IMR-90 (cell line): ENCODE measurements at regions not wholly inside any gene's neighbourhood (a gene's known extent, or its start where the extent isn't known, plus 50 kb on each side); places are given as distances from the start of the nearest gene placed in this dataset.
A peak's percentile ranks its signal among the peaks of the same experiment; 100 is the strongest.

ENCODE experiments used
- ATAC-seq: fragments of 200-7000 bp; cut with Tn5 transposase; 2 replicates; pipeline ENCODE4 v1.9.1; 2020; ENCODE audit warnings: low read depth, mild to moderate bottlenecking, moderate library complexity
- BruUV-seq: library from RNA; stranded (reverse); fragments of 400-500 nt; replicated peaks from 2 replicates; lab custom pipeline; 2021; lab: Mats Ljungman, UMichigan
- CTCF ChIA-PET: fragments of 300-600 bp; formaldehyde crosslinking; extraction: SDS; loops from one replicate; lab custom pipeline; 2021; ENCODE audit warnings: antibody characterized with exemption; lab: Yijun Ruan, JAX
- POLR2A ChIA-PET: fragments of 300-600 bp; sonication (Branson Sonifier 250); formaldehyde crosslinking; loops from one replicate; lab custom pipeline; 2022; ENCODE audit warnings: antibody characterized with exemption; ENCODE audit not compliant: unreplicated experiment; lab: Charles Lee
- DNase-seq: peaks from one replicate; pipeline ENCODE4 v3.0.0; 2013
- H2AFZ ChIP-seq: replicated peaks from 2 replicates; pipeline ENCODE3; 2013; ENCODE audit warnings: low read length, mild to moderate bottlenecking; ENCODE audit not compliant: poor library complexity
- H2AK5ac ChIP-seq: 2 replicates; pipeline ENCODE4 v1.6.1; 2013; ENCODE audit warnings: low read depth, low read length, inconsistent platforms
- H2AK9ac ChIP-seq: replicated peaks from 2 replicates; pipeline ENCODE3; 2013; ENCODE audit warnings: mild to moderate bottlenecking, low read depth, low read length, moderate library complexity; ENCODE audit not compliant: poor library complexity
- H2BK120ac ChIP-seq: 2 replicates; pipeline ENCODE4 v1.6.1; 2013; ENCODE audit warnings: low read depth, low read length, inconsistent platforms
- H2BK15ac ChIP-seq: 3 replicates; pipeline ENCODE4 v1.6.1; 2013; ENCODE audit warnings: low read depth, low read length, inconsistent platforms
- H2BK20ac ChIP-seq: 2 replicates; pipeline ENCODE4 v1.6.1; 2013; ENCODE audit warnings: low read depth, mild to moderate bottlenecking, inconsistent platforms, low read length, moderate library complexity
- H2BK5ac ChIP-seq: 2 replicates; pipeline ENCODE4 v1.6.1; 2013; ENCODE audit warnings: mild to moderate bottlenecking, low read depth, low read length, inconsistent platforms; ENCODE audit not compliant: poor library complexity, severe bottlenecking
- H3K14ac ChIP-seq: replicated peaks from 2 replicates; pipeline ENCODE4 v1.6.1; 2013; ENCODE audit warnings: low read depth, low read length, inconsistent platforms
- H3K18ac ChIP-seq: 2 replicates; pipeline ENCODE4 v1.6.1; 2013; ENCODE audit warnings: low read depth, low read length, control low read depth
- H3K23ac ChIP-seq: 2 replicates; pipeline ENCODE4 v1.6.1; 2013; ENCODE audit warnings: low read depth, low read length, inconsistent platforms
- H3K27ac ChIP-seq: 2 replicates; pipeline ENCODE4 v1.5.1; 2013; ENCODE audit warnings: mild to moderate bottlenecking, control low read depth, low read length; ENCODE audit not compliant: insufficient read depth
- H3K27me3 ChIP-seq: 2 replicates; pipeline ENCODE4 v1.6.1; 2013; ENCODE audit warnings: low read length; ENCODE audit not compliant: control insufficient read depth, insufficient read depth
- H3K36me3 ChIP-seq: 2 replicates; pipeline ENCODE4 v1.6.1; 2013; ENCODE audit warnings: low read length, mixed read lengths; ENCODE audit not compliant: control insufficient read depth, insufficient read depth
- H3K4ac ChIP-seq: 2 replicates; pipeline ENCODE4 v1.6.1; 2013; ENCODE audit warnings: low read depth, low read length, inconsistent platforms
- H3K4me1 ChIP-seq: 2 replicates; pipeline ENCODE4 v1.6.1; 2013; ENCODE audit warnings: low read length, mixed read lengths; ENCODE audit not compliant: control insufficient read depth, insufficient read depth
- H3K4me2 ChIP-seq: 2 replicates; pipeline ENCODE4 v1.6.1; 2013; ENCODE audit warnings: low read depth, mild to moderate bottlenecking, control low read depth, low read length, moderate library complexity
- H3K4me3 ChIP-seq: 2 replicates; pipeline ENCODE4 v1.5.1; 2013; ENCODE audit warnings: low read depth, mild to moderate bottlenecking, control low read depth, low read length, moderate library complexity; ENCODE audit not compliant: insufficient read depth
- H3K56ac ChIP-seq: 2 replicates; pipeline ENCODE4 v1.6.1; 2013; ENCODE audit warnings: low read length, inconsistent platforms; ENCODE audit not compliant: insufficient read depth; ENCODE audit errors: extremely low read depth
- H3K79me1 ChIP-seq, 2 experiments: 2 replicates each; pipeline ENCODE4 v1.6.1; 2013; ENCODE audit warnings: low read length in 2 of 2, inconsistent platforms in 1 of 2, low read depth in 1 of 2
- H3K9ac ChIP-seq: 2 replicates; pipeline ENCODE4 v1.6.1; 2013; ENCODE audit warnings: low read depth, low read length, control low read depth
- H3K9me1 ChIP-seq: 2 replicates; pipeline ENCODE4 v1.6.1; 2013; ENCODE audit warnings: low read length, inconsistent platforms; ENCODE audit not compliant: insufficient read depth
- H3K9me3 ChIP-seq: 2 replicates; pipeline ENCODE4 v1.6.1; 2013; ENCODE audit warnings: low read length; ENCODE audit not compliant: control insufficient read depth, insufficient read depth
- H4K20me1 ChIP-seq: 2 replicates; pipeline ENCODE4 v1.6.1; 2013; ENCODE audit warnings: low read length, inconsistent platforms; ENCODE audit not compliant: insufficient read depth
- H4K5ac ChIP-seq: 2 replicates; pipeline ENCODE4 v1.6.1; 2013; ENCODE audit warnings: mild to moderate bottlenecking, low read depth, low read length, control low read depth
- H4K8ac ChIP-seq, 2 experiments: 2 replicates each; pipeline ENCODE4 v1.6.1; 2013; ENCODE audit warnings: low read depth in 2 of 2, low read length in 2 of 2, control low read depth in 1 of 2, inconsistent platforms in 1 of 2
- H4K91ac ChIP-seq: 2 replicates; pipeline ENCODE4 v1.6.1; 2013; ENCODE audit warnings: low read depth, low read length, inconsistent platforms; ENCODE audit not compliant: insufficient read depth
- CEBPB ChIP-seq: IDR thresholded peaks from 2 replicates; pipeline ENCODE4 v1.6.1; 2012; ENCODE audit warnings: low read depth, low read length, improper control_type of control experiment
- CTCF ChIP-seq: conservative IDR thresholded peaks from 2 replicates; pipeline ENCODE4 v1.5.1; 2012; ENCODE audit warnings: mild to moderate bottlenecking, low read depth, low read length, improper control_type of control experiment
- WGBS, 2 experiments: methylation state at CpG; one replicate each; pipeline versions ENCODE4 v1.1.5 to v1.1.7; 2013; ENCODE audit warnings: missing lambda C conversion rate in 2 of 2; ENCODE audit not compliant: insufficient read length in 1 of 2; ENCODE audit errors: extremely low coverage in 2 of 2; 5-methylcytosine and 5-hydroxymethylcytosine counted together
- dilution Hi-C: fragments of 300-500 bp; cut with HindIII; formaldehyde crosslinking; loops from one replicate; pipeline ENCODE4 v1.14.3; 2018; ENCODE audit warnings: low sequenced_read_pairs; ENCODE audit not compliant: unreplicated experiment
- in situ Hi-C: fragments of 300-500 bp; cut with MboI; formaldehyde crosslinking; loops from 3 replicates; pipeline ENCODE4 v1.14.3; 2019; ENCODE audit warnings: low sequenced_read_pairs, inconsistent platforms, mixed read lengths
- intact Hi-C: fragments of 100-400 bp; cut with micrococcal nuclease; formaldehyde crosslinking; loops from 2 replicates; pipeline ENCODE4 v1.10.0; 2022

GRCh38 chr1:81254560-81254959, 546.2 kb upstream of the ADGRL2 start:
- no peaks in the 10 kb centered on the region for H3K9me1 ChIP-seq
- ATAC-seq (peak; percentile 32; the same call in 1 of the 2 replicates), DNase-seq (no peak)
- no peak overlapping the region for H3K4me3 ChIP-seq
- H3K27me3 ChIP-seq = no peaks in the 10 kb centered on the region
- no peaks in the 10 kb centered on the region for H3K4me1 ChIP-seq
- no peak overlapping the region for H3K14ac ChIP-seq
- no peaks in the 10 kb centered on the region for H4K20me1 ChIP-seq
- H3K9ac ChIP-seq = no peak overlapping the region
- no peak overlapping the region for H2BK15ac ChIP-seq
- no peak overlapping the region for H3K23ac ChIP-seq
- in situ Hi-C loops = no loop called here
- H3K27ac ChIP-seq = no peak overlapping the region
- no peaks in the 10 kb centered on the region for H3K9me3 ChIP-seq
- no peak overlapping the region for H2BK120ac ChIP-seq
- H2AK5ac ChIP-seq = no peak overlapping the region
- H2BK20ac ChIP-seq = no peak overlapping the region
- WGBS, 2 experiments = no CpG with 5 or more reads among the region's 2 CpGs
- H3K56ac ChIP-seq = no peak overlapping the region
- H4K8ac ChIP-seq = no peak overlapping the region
- H3K18ac ChIP-seq = no peak overlapping the region
- no peak overlapping the region for H4K91ac ChIP-seq
- no peak overlapping the region for H2AK9ac ChIP-seq
- intact Hi-C loops = no loop called here
- no peak overlapping the region for H3K4me2 ChIP-seq
- no peaks in the 10 kb centered on the region for H3K36me3 ChIP-seq
- TF ChIP-seq CTCF (peak; percentile 17; the same call in 1 of the 2 replicates), CEBPB (no peak)
- H4K5ac ChIP-seq = no peak overlapping the region
- no peak overlapping the region for H3K4ac ChIP-seq
- no peak overlapping the region for H2BK5ac ChIP-seq
- POLR2A ChIA-PET = no interaction called here
- CTCF ChIA-PET = no interaction called here
- no TSS peak for BruUV-seq
- H2AFZ ChIP-seq = no peak overlapping the region
- H3K79me1 ChIP-seq = no peaks in the 10 kb centered on the region
- dilution Hi-C loops = no loop called here
